Activated CD8-positive, alpha-beta memory T cell treated with anti-CD3 and anti-CD28 coated beads, Interleukin-2, amount 50 U/mL, for 48 hours (primary cell): ENCODE measurements at regions not wholly inside any gene's neighbourhood (a gene's known extent, or its start where the extent isn't known, plus 50 kb on each side); places are given as distances from the start of the nearest gene placed in this dataset.
"Not testable (repeated sequence)": the region's sequence is repeated elsewhere in the genome, so short reads cannot be mapped to it uniquely, and the experiment has no call there.

Experiments used
- DNase-seq: peaks from one replicate; pipeline ENCODE4 v3.0.0-alpha.2; 2020

GRCh38 chr4:116272336-116272735, 813.0 kb downstream of the TRAM1L1 start:
- no peak for DNase-seq

- DNase-seq = not testable (repeated sequence)
These were observed 824.4 kb downstream of the TRAM1L1 start for GRCh38 chr4:116260931-116261330.

GRCh38 chr4:116244771-116245170, 840.6 kb downstream of the TRAM1L1 start:
- DNase-seq = no peak

- no peak for DNase-seq
These were observed 841.9 kb downstream of the TRAM1L1 start for GRCh38 chr4:116243431-116243830.

- no peak for DNase-seq
These were observed 851.4 kb downstream of the TRAM1L1 start for GRCh38 chr4:116233971-116234370.

- DNase-seq = not testable (repeated sequence)
These were observed 853.4 kb downstream of the TRAM1L1 start for GRCh38 chr4:116231999-116232398.

- DNase-seq = no peak
These were observed 856.0 kb downstream of the TRAM1L1 start for GRCh38 chr4:116229420-116229819.

- DNase-seq = no peak
These were observed 862.2 kb downstream of the TRAM1L1 start for GRCh38 chr4:116223040-116223732.

GRCh38 chr4:116217781-116218180, 867.6 kb downstream of the TRAM1L1 start:
- DNase-seq = no peak

GRCh38 chr4:116215622-116216021, 869.8 kb downstream of the TRAM1L1 start:
- DNase-seq = no peak

GRCh38 chr4:116202524-116202923, 882.9 kb downstream of the TRAM1L1 start:
- no peak for DNase-seq

- no peak for DNase-seq
These were observed 888.0 kb downstream of the TRAM1L1 start for GRCh38 chr4:116197317-116197809.

GRCh38 chr4:116183241-116183640, 902.1 kb downstream of the TRAM1L1 start:
- no peak for DNase-seq

- DNase-seq = no peak
These were observed 905.2 kb downstream of the TRAM1L1 start for GRCh38 chr4:116180157-116180601.

- DNase-seq = not testable (repeated sequence)
These were observed 934.0 kb downstream of the TRAM1L1 start for GRCh38 chr4:116151371-116151770.

- no peak for DNase-seq
These were observed 935.2 kb downstream of the TRAM1L1 start for GRCh38 chr4:116150152-116150551.

GRCh38 chr4:116143198-116143597, 942.2 kb downstream of the TRAM1L1 start:
- DNase-seq = no peak

- DNase-seq = no peak
These were observed 952.4 kb downstream of the TRAM1L1 start for GRCh38 chr4:116132946-116133345.

- no peak for DNase-seq
These were observed 958.6 kb downstream of the TRAM1L1 start for GRCh38 chr4:116126794-116127193.

- DNase-seq = no peak
These were observed 963.3 kb downstream of the TRAM1L1 start for GRCh38 chr4:116122124-116122523.

- DNase-seq = no peak
These were observed 967.2 kb downstream of the TRAM1L1 start for GRCh38 chr4:116118221-116118620.

- not testable (repeated sequence) for DNase-seq
These were observed 972.5 kb downstream of the TRAM1L1 start for GRCh38 chr4:116112861-116113260.

GRCh38 chr4:116110713-116111112, 974.7 kb downstream of the TRAM1L1 start:
- DNase-seq = no peak

GRCh38 chr4:116108606-116109005, 976.8 kb downstream of the TRAM1L1 start:
- DNase-seq = no peak

GRCh38 chr4:116101321-116101720, 984.1 kb downstream of the TRAM1L1 start:
- no peak for DNase-seq
